ENCODE measurements at regions not wholly inside any gene's neighbourhood (a gene's known extent, or its start where the extent isn't known, plus 50 kb on each side); places are given as distances from the start of the nearest gene placed in this dataset.

DNA sequence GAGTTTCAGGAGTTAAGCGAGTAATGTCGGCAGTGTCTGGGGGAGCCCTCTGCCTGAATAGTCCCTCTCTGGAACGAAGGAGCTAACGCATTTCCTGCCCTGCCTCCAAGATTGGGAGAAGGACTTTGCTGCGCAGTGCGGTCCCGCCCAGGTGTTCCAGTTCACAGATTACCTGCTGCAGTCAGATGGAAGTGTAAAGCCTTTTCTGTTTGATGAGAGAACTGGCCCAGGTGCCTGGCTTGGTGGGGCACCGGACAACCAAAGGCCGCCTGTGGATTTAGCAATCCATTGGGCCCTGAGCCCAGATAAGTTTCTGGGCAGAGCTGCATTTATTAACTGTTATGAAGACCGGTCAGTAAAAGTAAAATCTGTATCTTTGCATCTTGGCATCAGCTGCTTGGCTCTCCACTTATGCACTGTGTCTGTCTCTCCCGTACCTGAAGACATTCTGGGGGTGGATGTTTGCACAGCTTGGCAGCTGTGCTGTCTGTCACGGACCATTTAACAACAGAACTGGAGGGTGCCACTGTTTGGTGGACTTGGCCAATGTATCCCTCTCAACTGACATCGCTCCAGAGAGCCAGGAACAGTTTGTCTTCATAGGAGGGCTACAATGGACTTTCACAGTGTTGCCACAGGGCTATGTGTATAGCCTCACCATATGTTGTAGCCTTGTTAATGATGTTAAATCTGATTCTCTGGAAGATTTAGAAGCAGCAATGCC lies 654.7 kb upstream of the ZWINT start:
- FAIRE-seq: no peak

DNA sequence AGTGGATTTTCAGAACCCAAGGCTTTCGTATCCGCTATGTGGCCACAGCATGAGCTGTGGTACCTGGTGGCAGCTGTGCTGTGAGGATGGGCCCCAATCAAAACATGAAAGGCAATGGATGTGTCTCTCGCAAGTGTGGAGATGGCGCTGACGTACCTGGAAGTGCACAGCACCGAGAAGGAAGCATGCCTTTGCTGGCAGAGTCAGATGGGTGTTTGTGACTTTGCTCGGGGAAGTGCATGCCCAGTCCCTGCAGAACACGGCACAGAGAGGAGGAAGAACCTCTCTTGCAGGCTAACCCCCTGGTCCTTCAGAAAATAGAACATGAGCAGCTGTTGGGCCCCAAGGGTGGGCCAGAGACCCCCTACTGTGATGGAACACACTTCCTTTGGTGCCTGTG lies 654.1 kb upstream of the ZWINT start:
- Histone ChIP-seq H4K20me1 (ENCODE audit: control insufficient read depth, extremely low read depth, insufficient read depth, low read length) (no peaks in the 10 kb centered on the region), H3K27ac (ENCODE audit: control insufficient read depth, insufficient read depth, low read length) (no peak overlapping the region), H3K4me2 (ENCODE audit: control insufficient read depth, extremely low read depth, insufficient read depth, low read depth, low read length) (no peak overlapping the region), H3K9me3 (ENCODE audit: control insufficient read depth, low read depth, low read length) (peaks cover 4% of the 10 kb centered on the region), H3K9me1 (ENCODE audit: control insufficient read depth, extremely low read depth, insufficient read depth, low read length) (no peaks in the 10 kb centered on the region), H3K4me3 (ENCODE audit: control insufficient read depth in 2 of 3, extremely low read depth in 1 of 3, insufficient read depth in 2 of 3, low read depth in 1 of 3, low read length in 3 of 3) (no peak overlapping the region), H3K4me1 (ENCODE audit: control insufficient read depth, extremely low read depth, insufficient read depth, low read length) (no peaks in the 10 kb centered on the region), H3K36me3 (ENCODE audit: control insufficient read depth in 2 of 2, extremely low read depth in 1 of 2, insufficient read depth in 2 of 2, low read length in 2 of 2) (no peaks in the 10 kb centered on the region), H3K27me3 (ENCODE audit: control insufficient read depth, extremely low read depth, insufficient read depth, low read length) (no peaks in the 10 kb centered on the region), H3K79me2 (ENCODE audit: control insufficient read depth, insufficient read depth, low read length) (no peaks in the 10 kb centered on the region), H2AFZ (ENCODE audit: control insufficient read depth, low read length) (no peak overlapping the region), H3K9ac (ENCODE audit: control insufficient read depth, extremely low read depth, insufficient read depth, low read length) (no peak overlapping the region)
- DNase-seq (ENCODE audit: low read depth, low spot score) (no peak), FAIRE-seq (no peak)
- dilution Hi-C loops (cut with MboI; ENCODE audit: extremely low pct_ligation_motif_present, low sequenced_read_pairs): no loop called here
- TF ChIP-seq, protein P1, sequence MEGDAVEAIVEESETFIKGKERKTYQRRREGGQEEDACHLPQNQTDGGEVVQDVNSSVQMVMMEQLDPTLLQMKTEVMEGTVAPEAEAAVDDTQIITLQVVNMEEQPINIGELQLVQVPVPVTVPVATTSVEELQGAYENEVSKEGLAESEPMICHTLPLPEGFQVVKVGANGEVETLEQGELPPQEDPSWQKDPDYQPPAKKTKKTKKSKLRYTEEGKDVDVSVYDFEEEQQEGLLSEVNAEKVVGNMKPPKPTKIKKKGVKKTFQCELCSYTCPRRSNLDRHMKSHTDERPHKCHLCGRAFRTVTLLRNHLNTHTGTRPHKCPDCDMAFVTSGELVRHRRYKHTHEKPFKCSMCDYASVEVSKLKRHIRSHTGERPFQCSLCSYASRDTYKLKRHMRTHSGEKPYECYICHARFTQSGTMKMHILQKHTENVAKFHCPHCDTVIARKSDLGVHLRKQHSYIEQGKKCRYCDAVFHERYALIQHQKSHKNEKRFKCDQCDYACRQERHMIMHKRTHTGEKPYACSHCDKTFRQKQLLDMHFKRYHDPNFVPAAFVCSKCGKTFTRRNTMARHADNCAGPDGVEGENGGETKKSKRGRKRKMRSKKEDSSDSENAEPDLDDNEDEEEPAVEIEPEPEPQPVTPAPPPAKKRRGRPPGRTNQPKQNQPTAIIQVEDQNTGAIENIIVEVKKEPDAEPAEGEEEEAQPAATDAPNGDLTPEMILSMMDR (optimal IDR thresholded peaks at IDR 0.05 in 1 of 3, IDR thresholded peaks at IDR 0.05 in 1 of 3, conservative IDR thresholded peaks at IDR 0.05 in 1 of 3; ENCODE audit: extremely low read depth in 1 of 3, insufficient read depth in 2 of 3, low read length in 3 of 3): no peak
- no peak for TF ChIP-seq EZH2 (IDR thresholded peaks at IDR 0.05; ENCODE audit: low read length)

More for the DNA sequence above, 654.7 kb upstream of the ZWINT start:
- Histone ChIP-seq H4K20me1 (ENCODE audit: control insufficient read depth, extremely low read depth, insufficient read depth, low read length) (no peaks in the 10 kb centered on the region), H2AFZ (ENCODE audit: control insufficient read depth, low read length) (no peak overlapping the region), H3K4me1 (ENCODE audit: control insufficient read depth, extremely low read depth, insufficient read depth, low read length) (no peaks in the 10 kb centered on the region), H3K27ac (ENCODE audit: control insufficient read depth, insufficient read depth, low read length) (no peak overlapping the region), H3K4me2 (ENCODE audit: control insufficient read depth, extremely low read depth, insufficient read depth, low read depth, low read length) (no peak overlapping the region), H3K27me3 (ENCODE audit: control insufficient read depth, extremely low read depth, insufficient read depth, low read length) (no peaks in the 10 kb centered on the region), H3K36me3 (ENCODE audit: control insufficient read depth in 2 of 2, extremely low read depth in 1 of 2, insufficient read depth in 2 of 2, low read length in 2 of 2) (no peaks in the 10 kb centered on the region), H3K9me3 (ENCODE audit: control insufficient read depth, low read depth, low read length) (peaks cover 4% of the 10 kb centered on the region), H3K79me2 (ENCODE audit: control insufficient read depth, insufficient read depth, low read length) (no peaks in the 10 kb centered on the region), H3K9me1 (ENCODE audit: control insufficient read depth, extremely low read depth, insufficient read depth, low read length) (no peaks in the 10 kb centered on the region), H3K9ac (ENCODE audit: control insufficient read depth, extremely low read depth, insufficient read depth, low read length) (no peak overlapping the region), H3K4me3 (ENCODE audit: control insufficient read depth in 2 of 3, extremely low read depth in 1 of 3, insufficient read depth in 2 of 3, low read depth in 1 of 3, low read length in 3 of 3) (no peak overlapping the region)
- dilution Hi-C loops (cut with MboI; ENCODE audit: extremely low pct_ligation_motif_present, low sequenced_read_pairs): no loop called here
- TF ChIP-seq EZH2 (IDR thresholded peaks at IDR 0.05; ENCODE audit: low read length): no peak
- TF ChIP-seq, protein P1 (optimal IDR thresholded peaks at IDR 0.05 in 1 of 3, IDR thresholded peaks at IDR 0.05 in 1 of 3, conservative IDR thresholded peaks at IDR 0.05 in 1 of 3; ENCODE audit: extremely low read depth in 1 of 3, insufficient read depth in 2 of 3, low read length in 3 of 3): no peak
- no peak for DNase-seq (ENCODE audit: low read depth, low spot score)

Measured in keratinocyte (primary cell).